Mesendoderm (in vitro differentiated cells): ENCODE measurements at regions not wholly inside any gene's neighbourhood (a gene's known extent, or its start where the extent isn't known, plus 50 kb on each side); places are given as distances from the start of the nearest gene placed in this dataset.
"Not testable (repeated sequence)": the region's sequence is repeated elsewhere in the genome, so short reads cannot be mapped to it uniquely, and the experiment has no call there.

Experiments used
- DNase-seq: peaks from one replicate; pipeline ENCODE4 v3.0.0; 2013
- H2AK5ac ChIP-seq: 2 replicates; pipeline ENCODE4 v1.6.1; 2013; ENCODE audit warnings: low read length, inconsistent platforms
- H2BK120ac ChIP-seq: 2 replicates; pipeline ENCODE4 v1.6.1; 2013; ENCODE audit warnings: low read depth, mild to moderate bottlenecking, low read length, moderate library complexity, mixed read lengths
- H2BK15ac ChIP-seq: replicated peaks from 2 replicates; pipeline ENCODE4 v1.6.1; 2013; ENCODE audit warnings: low read depth, mild to moderate bottlenecking, moderate library complexity
- H2BK5ac ChIP-seq: 2 replicates; pipeline ENCODE4 v1.6.1; 2013; ENCODE audit warnings: low read length, inconsistent platforms
- H3K18ac ChIP-seq: 2 replicates; pipeline ENCODE4 v1.6.1; 2013; ENCODE audit warnings: mild to moderate bottlenecking, low read length, mixed read lengths
- H3K23ac ChIP-seq: one replicate; pipeline ENCODE4 v1.6.1; 2013; ENCODE audit warnings: low read length
- H3K27ac ChIP-seq: 2 replicates; pipeline ENCODE4 v1.5.1; 2013; ENCODE audit warnings: low read depth, mild to moderate bottlenecking, inconsistent platforms, low read length, moderate library complexity
- H3K27me3 ChIP-seq: 2 replicates; pipeline ENCODE4 v1.6.1; 2013; ENCODE audit warnings: low read length, control low read depth, mild to moderate bottlenecking, inconsistent platforms; ENCODE audit not compliant: insufficient read depth, poor library complexity
- H3K36me3 ChIP-seq: 2 replicates; pipeline ENCODE4 v1.6.1; 2013; ENCODE audit warnings: low read length, inconsistent platforms; ENCODE audit not compliant: control insufficient read depth, insufficient read depth
- H3K4ac ChIP-seq: one replicate; pipeline ENCODE4 v1.6.1; 2013; ENCODE audit warnings: low read depth, mild to moderate bottlenecking, low read length, moderate library complexity
- H3K4me1 ChIP-seq: 2 replicates; pipeline ENCODE4 v1.6.1; 2013; ENCODE audit warnings: low read depth, low read length, inconsistent platforms; ENCODE audit not compliant: control insufficient read depth
- H3K4me2 ChIP-seq: 2 replicates; pipeline ENCODE4 v1.6.1; 2013; ENCODE audit warnings: low read length
- H3K4me3 ChIP-seq: 2 replicates; pipeline ENCODE4 v1.5.1; 2013; ENCODE audit warnings: mild to moderate bottlenecking, low read length
- H3K56ac ChIP-seq: one replicate; pipeline ENCODE4 v1.6.1; 2013; ENCODE audit warnings: low read length
- H3K79me1 ChIP-seq: 2 replicates; pipeline ENCODE4 v1.6.1; 2013; ENCODE audit warnings: low read length, inconsistent platforms
- H3K79me2 ChIP-seq: 2 replicates; pipeline ENCODE4 v1.6.1; 2013; ENCODE audit warnings: mild to moderate bottlenecking, low read length; ENCODE audit not compliant: control insufficient read depth, insufficient read depth
- H3K9ac ChIP-seq: 2 replicates; pipeline ENCODE4 v1.6.1; 2013; ENCODE audit warnings: low read length, inconsistent platforms
- H4K5ac ChIP-seq: one replicate; pipeline ENCODE4 v1.6.1; 2013; ENCODE audit warnings: low read length
- H4K8ac ChIP-seq: one replicate; pipeline ENCODE4 v1.6.1; 2013; ENCODE audit warnings: low read depth, mild to moderate bottlenecking, control low read depth, low read length, moderate library complexity
- WGBS: extraction: QIAGEN DNeasy Blood & Tissue Kit; methylation state at CpG from one replicate; pipeline ENCODE4 v1.1.7; 2013; ENCODE audit warnings: low lambda C conversion rate, missing lambda C conversion rate; ENCODE audit not compliant: insufficient coverage; ENCODE audit errors: extremely low coverage; 5-methylcytosine and 5-hydroxymethylcytosine counted together

- Histone ChIP-seq H2BK15ac (no peak overlapping the region), H3K23ac (no peak overlapping the region), H2AK5ac (no peak overlapping the region), H3K79me2 (no peaks in the 10 kb centered on the region), H3K9ac (no peak overlapping the region), H3K18ac (no peak overlapping the region), H2BK5ac (no peak overlapping the region), H3K27ac (no peak overlapping the region), H3K4ac (no peak overlapping the region), H3K36me3 (no peaks in the 10 kb centered on the region), H4K8ac (no peak overlapping the region), H3K79me1 (no peaks in the 10 kb centered on the region), H3K56ac (no peak overlapping the region), H3K4me2 (no peak overlapping the region), H3K27me3 (no peaks in the 10 kb centered on the region), H4K5ac (no peak overlapping the region), H3K4me3 (no peak overlapping the region), H2BK120ac (no peak overlapping the region), H3K4me1 (peaks cover under 1% of the 10 kb centered on the region)
- DNase-seq, result no peak
- WGBS, result no CpG with 5 or more reads among the region's 5 CpGs
These were observed 739.3 kb downstream of the NR2F1-AS1 start for GRCh38 chr5:92841604-92842155.

GRCh38 chr5:92838253-92838652, 742.8 kb downstream of the NR2F1-AS1 start:
- Histone ChIP-seq H4K8ac (no peak overlapping the region), H3K18ac (no peak overlapping the region), H4K5ac (no peak overlapping the region), H3K4ac (no peak overlapping the region), H3K4me2 (no peak overlapping the region), H3K79me2 (no peaks in the 10 kb centered on the region), H2BK15ac (no peak overlapping the region), H3K23ac (no peak overlapping the region), H3K9ac (no peak overlapping the region), H3K36me3 (no peaks in the 10 kb centered on the region), H3K4me1 (no peaks in the 10 kb centered on the region), H3K4me3 (no peak overlapping the region), H2AK5ac (no peak overlapping the region), H2BK120ac (no peak overlapping the region), H3K27ac (no peak overlapping the region), H3K56ac (no peak overlapping the region), H3K79me1 (no peaks in the 10 kb centered on the region), H3K27me3 (no peaks in the 10 kb centered on the region), H2BK5ac (no peak overlapping the region)
- peak; percentile 65 for DNase-seq
- WGBS, result no CpG with 5 or more reads among the region's 1 CpG

- H2AK5ac ChIP-seq, result no peak overlapping the region
- H3K79me1 ChIP-seq, result no peaks in the 10 kb centered on the region
- no peak overlapping the region for H3K4me3 ChIP-seq
- H3K27me3 ChIP-seq, result no peaks in the 10 kb centered on the region
- no peaks in the 10 kb centered on the region for H3K4me1 ChIP-seq
- no peak overlapping the region for H3K9ac ChIP-seq
- no CpG with 5 or more reads among the region's 3 CpGs for WGBS
- no peaks in the 10 kb centered on the region for H3K79me2 ChIP-seq
- H3K4ac ChIP-seq, result no peak overlapping the region
- H4K8ac ChIP-seq, result no peak overlapping the region
- H3K36me3 ChIP-seq, result no peaks in the 10 kb centered on the region
- H4K5ac ChIP-seq, result no peak overlapping the region
- H3K23ac ChIP-seq, result no peak overlapping the region
- no peak overlapping the region for H3K27ac ChIP-seq
- H2BK5ac ChIP-seq, result no peak overlapping the region
- no peak overlapping the region for H2BK15ac ChIP-seq
- no peak overlapping the region for H3K18ac ChIP-seq
- no peak for DNase-seq
- H2BK120ac ChIP-seq, result no peak overlapping the region
- no peak overlapping the region for H3K4me2 ChIP-seq
- no peak overlapping the region for H3K56ac ChIP-seq
These were observed 743.9 kb downstream of the NR2F1-AS1 start for GRCh38 chr5:92836855-92837755.

- no peak overlapping the region for H3K18ac ChIP-seq
- WGBS, result no CpG with 5 or more reads among the region's 1 CpG
These were observed 745.3 kb downstream of the NR2F1-AS1 start for GRCh38 chr5:92835712-92836111.

GRCh38 chr5:92823551-92823950, 757.5 kb downstream of the NR2F1-AS1 start:
- H3K18ac ChIP-seq, H4K5ac ChIP-seq, H3K9ac ChIP-seq, H3K36me3 ChIP-seq, H2AK5ac ChIP-seq, H2BK15ac ChIP-seq, H2BK5ac ChIP-seq, H3K27me3 ChIP-seq, H2BK120ac ChIP-seq, H3K23ac ChIP-seq, H3K4ac ChIP-seq, DNase-seq, H3K4me3 ChIP-seq, H3K27ac ChIP-seq, H3K4me1 ChIP-seq, H3K79me1 ChIP-seq, H3K79me2 ChIP-seq, H4K8ac ChIP-seq, H3K56ac ChIP-seq, H3K4me2 ChIP-seq: not testable (repeated sequence)
- no CpG with 5 or more reads among the region's 3 CpGs for WGBS

More at GRCh38 chr5:92835712-92836111, 745.3 kb downstream of the NR2F1-AS1 start:
- Histone ChIP-seq H3K36me3 (no peaks in the 10 kb centered on the region), H2BK120ac (no peak overlapping the region), H3K27me3 (no peaks in the 10 kb centered on the region), H3K79me1 (no peaks in the 10 kb centered on the region), H3K79me2 (no peaks in the 10 kb centered on the region), H3K27ac (no peak overlapping the region), H4K8ac (no peak overlapping the region), H3K9ac (no peak overlapping the region), H4K5ac (no peak overlapping the region), H2AK5ac (no peak overlapping the region), H3K4me1 (no peaks in the 10 kb centered on the region), H3K23ac (no peak overlapping the region), H3K4me2 (no peak overlapping the region), H3K4ac (no peak overlapping the region), H2BK15ac (no peak overlapping the region), H3K56ac (no peak overlapping the region), H3K4me3 (no peak overlapping the region), H2BK5ac (no peak overlapping the region)
- DNase-seq, result no peak
